HEK293 (cell line): ENCODE measurements at regions not wholly inside any gene's neighbourhood (a gene's known extent, or its start where the extent isn't known, plus 50 kb on each side); places are given as distances from the start of the nearest gene placed in this dataset.

Experiments used
- CTCF ChIA-PET: fragments of 350-600 bp; formaldehyde crosslinking; extraction: SDS; loops from one replicate; lab custom pipeline; 2021; ENCODE audit warnings: antibody characterized with exemption; lab: Yijun Ruan, JAX
- POLR2A ChIA-PET: fragments of 300-600 bp; formaldehyde crosslinking; extraction: SDS; loops from one replicate; lab custom pipeline; 2020; ENCODE audit warnings: antibody characterized with exemption, inconsistent platforms; lab: Yijun Ruan, JAX
- H3K27ac ChIP-seq: fragments of 200-500 bp; sonication (Bioruptor generic); 2 replicates; pipeline ENCODE4 v1.5.1; 2014; ENCODE audit warnings: low read depth, low read length, control low read depth, inconsistent platforms; ENCODE audit errors: extremely low read depth
- H3K36me3 ChIP-seq, 2 experiments: fragments of 200-500 bp in 1 of 2; sonication (Bioruptor generic) in 1 of 2; 1 replicate in 1 of 2; 2 replicates in 1 of 2; pipeline ENCODE4 v1.5.1; 2014 to 2017; ENCODE audit warnings: inconsistent platforms in 2 of 2, low read length in 2 of 2; ENCODE audit not compliant: control insufficient read depth in 2 of 2, insufficient read depth in 1 of 2
- H3K4me1 ChIP-seq: fragments of 200-500 bp; sonication (Bioruptor generic); 2 replicates; pipeline ENCODE4 v1.5.1; 2014; ENCODE audit warnings: mild to moderate bottlenecking, low read length, inconsistent platforms; ENCODE audit not compliant: control insufficient read depth, insufficient read depth
- H3K4me3 ChIP-seq: 2 replicates; pipeline ENCODE4 v1.5.1; 2011; ENCODE audit warnings: low read depth, mild to moderate bottlenecking, control low read depth, low read length, moderate library complexity
- H3K9me3 ChIP-seq: fragments of 200-500 bp; sonication (Bioruptor generic); 2 replicates; pipeline ENCODE4 v1.5.1; 2014; ENCODE audit warnings: low read depth, low read length, inconsistent platforms; ENCODE audit not compliant: control insufficient read depth, insufficient read depth
- GFI1B ChIP-seq: fragments of 450-650 bp; formaldehyde crosslinking; IDR thresholded peaks from 2 replicates; pipeline ENCODE4 v1.5.1; 2016; ENCODE audit warnings: missing biosample characterization, missing genetic modification characterization
- HOXA7 ChIP-seq: sonication (generic); formaldehyde crosslinking; IDR thresholded peaks from 2 replicates; pipeline ENCODE4 v1.8.1; 2022; ENCODE audit warnings: missing genetic modification reagents, borderline replicate concordance
- SETDB1 ChIP-seq: IDR thresholded peaks from one replicate; pipeline ENCODE4 v1.6.1; 2017; ENCODE audit warnings: mild to moderate bottlenecking, low read length, moderate library complexity, mixed read lengths; ENCODE audit not compliant: insufficient read length
- ZFP41 ChIP-seq: fragments of 450-650 bp; formaldehyde crosslinking; IDR thresholded peaks from 2 replicates; pipeline ENCODE4 v1.5.1; 2016; ENCODE audit warnings: missing biosample characterization, missing genetic modification characterization, borderline replicate concordance
- ZIC2 ChIP-seq: fragments of 450-650 bp; formaldehyde crosslinking; IDR thresholded peaks from 2 replicates; pipeline ENCODE4 v1.5.1; 2016; ENCODE audit warnings: missing biosample characterization, missing genetic modification characterization
- ZNF292 ChIP-seq: fragments of 450-650 bp; formaldehyde crosslinking; IDR thresholded peaks from 2 replicates; pipeline ENCODE4 v1.5.1; 2016; ENCODE audit warnings: low read depth, missing biosample characterization, missing genetic modification characterization, borderline replicate concordance
- ZNF530 ChIP-seq: fragments of 450-650 bp; formaldehyde crosslinking; IDR thresholded peaks from 2 replicates; pipeline ENCODE4 v1.5.1; 2016; ENCODE audit warnings: low read depth, missing biosample characterization, missing genetic modification characterization
- ZNF544 ChIP-seq: fragments of 450-650 bp; formaldehyde crosslinking; IDR thresholded peaks from 2 replicates; pipeline ENCODE4 v1.5.0; 2017; ENCODE audit warnings: missing biosample characterization, missing genetic modification characterization
- ZNF558 ChIP-seq: fragments of 450-650 bp; formaldehyde crosslinking; IDR thresholded peaks from 2 replicates; pipeline ENCODE4 v1.5.1; 2016; ENCODE audit warnings: missing biosample characterization, missing genetic modification characterization
- ZNF571 ChIP-seq: fragments of 450-650 bp; formaldehyde crosslinking; IDR thresholded peaks from 2 replicates; pipeline ENCODE4 v1.5.0; 2017; ENCODE audit warnings: missing biosample characterization, missing genetic modification characterization
- ZNF600 ChIP-seq: fragments of 450-650 bp; formaldehyde crosslinking; IDR thresholded peaks from 2 replicates; pipeline ENCODE4 v1.5.1; 2016; ENCODE audit warnings: missing biosample characterization, missing genetic modification characterization
- ZNF777 ChIP-seq: fragments of 450-650 bp; formaldehyde crosslinking; IDR thresholded peaks from 2 replicates; pipeline ENCODE4 v1.5.1; 2017; ENCODE audit warnings: missing biosample characterization, missing genetic modification characterization, borderline replicate concordance
- ZNF843 ChIP-seq: fragments of 450-650 bp; formaldehyde crosslinking; IDR thresholded peaks from 2 replicates; pipeline ENCODE4 v1.5.1; 2016; ENCODE audit warnings: missing biosample characterization, missing genetic modification characterization
- ZXDB ChIP-seq: fragments of 450-650 bp; formaldehyde crosslinking; IDR thresholded peaks from 2 replicates; pipeline ENCODE4 v1.5.1; 2016; ENCODE audit warnings: missing biosample characterization, missing genetic modification characterization
- TF ChIP-seq, protein P1 (sequence below): fragments of 450-650 bp; formaldehyde crosslinking; conservative IDR thresholded peaks from 2 replicates; pipeline ENCODE4 v1.5.1; 2016; ENCODE audit warnings: low read depth, missing biosample characterization, missing genetic modification characterization

DNA sequence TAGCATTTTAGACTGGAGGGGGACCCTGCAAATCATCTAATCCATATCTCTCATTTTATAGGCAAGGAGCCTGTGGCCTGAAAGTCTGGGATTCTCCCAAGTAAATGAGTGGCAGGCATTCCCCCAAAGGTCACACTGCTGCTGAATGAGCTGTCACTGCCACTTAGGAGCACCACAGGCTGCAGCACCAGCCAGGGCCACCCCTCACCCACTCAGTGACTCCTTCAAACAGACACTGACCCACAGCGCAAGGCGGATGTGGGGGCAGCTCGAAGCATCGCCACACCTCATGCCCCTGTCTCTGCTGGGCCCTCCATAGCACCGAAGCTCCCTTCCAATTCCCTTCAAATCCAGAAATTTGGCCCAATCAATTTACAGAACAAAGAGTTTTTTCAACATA is 119.9 kb upstream of the ARID1B start:
- Histone ChIP-seq H3K9me3 (no peaks in the 10 kb centered on the region), H3K27ac (no peak overlapping the region), H3K4me3 (no peak overlapping the region), H3K4me1 (no peaks in the 10 kb centered on the region), H3K36me3 (no peaks in the 10 kb centered on the region)
- CTCF ChIA-PET = no interaction called here
- POLR2A ChIA-PET = no interaction called here
- TF ChIP-seq ZNF600 (tag by site-specific recombination) = no peak
- TF ChIP-seq GFI1B (tag by site-specific recombination) = no peak
- TF ChIP-seq ZNF843 (tag by site-specific recombination) = no peak
- TF ChIP-seq SETDB1 = no peak
- no peak for TF ChIP-seq ZNF530 (tag by site-specific recombination)
- no peak for TF ChIP-seq ZXDB

DNA sequence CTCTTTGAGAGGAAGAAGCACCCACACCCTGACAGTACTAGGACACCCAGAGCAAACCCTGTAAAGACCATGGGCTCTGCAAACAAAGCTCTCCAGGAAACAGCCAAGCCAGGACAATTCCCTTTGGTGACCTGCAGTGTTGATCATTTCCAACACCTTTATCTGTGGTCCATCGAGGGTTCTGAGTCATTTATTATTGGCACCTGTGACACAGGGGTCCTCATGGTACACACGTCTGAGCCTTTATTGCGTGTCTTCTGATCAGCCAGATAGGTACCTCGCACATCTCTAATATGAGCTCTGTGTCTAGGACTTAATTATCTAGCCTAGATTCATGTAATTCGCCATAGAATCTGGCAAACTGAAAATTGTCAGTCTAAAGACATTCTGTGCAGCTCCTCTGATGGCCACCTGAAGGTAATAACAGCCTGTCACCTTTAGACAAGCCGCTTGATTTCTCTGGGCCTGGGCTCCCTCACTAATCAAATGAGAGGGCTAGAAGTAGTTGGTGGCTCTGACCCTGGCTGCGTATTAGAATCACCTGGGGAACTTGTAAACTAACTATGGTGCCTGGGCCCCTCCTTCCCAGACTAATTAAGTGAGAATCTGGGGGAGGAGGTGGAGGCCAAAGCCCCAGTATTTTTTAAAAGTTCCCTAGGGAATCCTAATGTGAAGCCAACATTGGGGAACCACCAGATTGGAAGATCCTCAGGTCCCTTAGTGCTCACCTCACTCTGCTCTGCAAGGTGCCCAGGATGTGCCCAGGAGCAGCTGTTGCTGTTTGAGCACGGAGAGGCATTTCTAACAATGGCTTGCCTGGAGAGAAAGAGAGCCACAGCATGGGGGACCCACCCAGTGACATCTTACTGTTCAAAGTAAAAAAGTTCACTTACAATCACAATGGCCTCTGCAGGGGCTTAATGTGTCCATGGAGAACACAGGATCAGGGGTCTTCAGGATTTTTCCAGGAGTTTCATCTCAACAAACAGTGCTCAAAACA is 122.0 kb upstream of the ARID1B start:
- ChIA-PET CTCF (interaction anchor here (0.6 kb wide), 1 partner anchor 69 kb away, joined by 4 read pairs; no protein-coding TSS in a partner anchor), POLR2A (no interaction called here)
- Histone ChIP-seq H3K9me3 (no peaks in the 10 kb centered on the region), H3K4me1 (no peaks in the 10 kb centered on the region), H3K4me3 (no peak overlapping the region), H3K27ac (no peak overlapping the region), H3K36me3 (no peaks in the 10 kb centered on the region)
- no peak for TF ChIP-seq ZNF571
- no peak for TF ChIP-seq ZNF292 (tag by site-specific recombination)
- no peak for TF ChIP-seq ZIC2 (tag by site-specific recombination)

DNA sequence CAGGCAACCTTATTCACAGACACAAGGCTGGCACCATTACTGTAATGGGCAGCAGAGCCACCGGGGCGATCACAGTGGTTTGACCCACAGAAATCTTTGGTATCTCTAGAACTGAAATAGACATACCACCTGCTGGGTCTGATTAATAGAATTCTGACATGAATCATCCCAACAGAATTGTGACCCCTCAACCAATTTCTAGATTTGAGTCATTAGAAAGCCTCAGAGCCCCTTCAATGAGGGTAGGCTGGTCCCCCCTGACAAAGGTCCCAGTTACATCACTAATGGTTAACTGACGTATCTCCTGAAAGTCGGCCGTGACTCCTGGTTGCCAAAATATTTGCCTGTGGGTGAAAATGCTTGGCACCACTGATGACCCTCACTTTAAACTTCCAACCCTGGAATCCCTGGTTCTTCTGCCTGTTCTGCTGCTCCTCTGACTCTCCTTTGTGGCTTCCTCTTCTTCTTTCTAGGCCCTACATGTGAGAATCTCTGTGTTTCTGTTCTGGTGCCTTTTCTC is 124.9 kb upstream of the ARID1B start:
- Histone ChIP-seq H3K4me1 (no peaks in the 10 kb centered on the region), H3K9me3 (no peaks in the 10 kb centered on the region), H3K36me3 (no peaks in the 10 kb centered on the region), H3K27ac (no peak overlapping the region), H3K4me3 (no peak overlapping the region)
- ChIA-PET CTCF (no interaction called here), POLR2A (no interaction called here)
- TF ChIP-seq HOXA7 (CRISPR knock-in tag) (no peak), ZNF558 (tag by site-specific recombination) (no peak), ZNF544 (tag by site-specific recombination) (no peak), ZNF777 (tag by site-specific recombination) (no peak), ZFP41 (tag by site-specific recombination) (no peak), ZNF530 (tag by site-specific recombination) (no peak)
- TF ChIP-seq, protein P1, sequence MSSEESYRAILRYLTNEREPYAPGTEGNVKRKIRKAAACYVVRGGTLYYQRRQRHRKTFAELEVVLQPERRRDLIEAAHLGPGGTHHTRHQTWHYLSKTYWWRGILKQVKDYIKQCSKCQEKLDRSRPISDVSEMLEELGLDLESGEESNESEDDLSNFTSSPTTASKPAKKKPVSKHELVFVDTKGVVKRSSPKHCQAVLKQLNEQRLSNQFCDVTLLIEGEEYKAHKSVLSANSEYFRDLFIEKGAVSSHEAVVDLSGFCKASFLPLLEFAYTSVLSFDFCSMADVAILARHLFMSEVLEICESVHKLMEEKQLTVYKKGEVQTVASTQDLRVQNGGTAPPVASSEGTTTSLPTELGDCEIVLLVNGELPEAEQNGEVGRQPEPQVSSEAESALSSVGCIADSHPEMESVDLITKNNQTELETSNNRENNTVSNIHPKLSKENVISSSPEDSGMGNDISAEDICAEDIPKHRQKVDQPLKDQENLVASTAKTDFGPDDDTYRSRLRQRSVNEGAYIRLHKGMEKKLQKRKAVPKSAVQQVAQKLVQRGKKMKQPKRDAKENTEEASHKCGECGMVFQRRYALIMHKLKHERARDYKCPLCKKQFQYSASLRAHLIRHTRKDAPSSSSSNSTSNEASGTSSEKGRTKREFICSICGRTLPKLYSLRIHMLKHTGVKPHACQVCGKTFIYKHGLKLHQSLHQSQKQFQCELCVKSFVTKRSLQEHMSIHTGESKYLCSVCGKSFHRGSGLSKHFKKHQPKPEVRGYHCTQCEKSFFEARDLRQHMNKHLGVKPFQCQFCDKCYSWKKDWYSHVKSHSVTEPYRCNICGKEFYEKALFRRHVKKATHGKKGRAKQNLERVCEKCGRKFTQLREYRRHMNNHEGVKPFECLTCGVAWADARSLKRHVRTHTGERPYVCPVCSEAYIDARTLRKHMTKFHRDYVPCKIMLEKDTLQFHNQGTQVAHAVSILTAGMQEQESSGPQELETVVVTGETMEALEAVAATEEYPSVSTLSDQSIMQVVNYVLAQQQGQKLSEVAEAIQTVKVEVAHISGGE (tag by site-specific recombination) = no peak
